ENCODE measurements at regions not wholly inside any gene's neighbourhood (a gene's known extent, or its start where the extent isn't known, plus 50 kb on each side); places are given as distances from the start of the nearest gene placed in this dataset.

DNA sequence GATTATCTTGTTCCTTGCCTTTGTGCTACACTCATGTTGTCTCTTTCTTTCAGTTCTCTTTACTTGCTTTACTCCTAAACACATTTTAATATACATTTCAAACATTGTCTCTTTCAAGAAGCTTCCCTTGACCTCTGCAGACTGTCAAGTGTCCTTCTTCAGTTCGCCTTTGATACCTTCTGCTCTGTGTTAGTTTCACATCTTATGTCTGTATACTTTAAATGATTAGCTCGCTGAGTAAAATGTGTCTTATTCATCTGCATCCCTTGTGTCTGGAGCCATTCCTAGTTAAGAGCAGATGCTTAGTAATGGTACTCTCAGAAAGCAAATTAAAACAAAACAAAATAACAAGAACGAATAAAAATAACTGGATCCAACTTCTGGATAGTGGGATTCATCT, 303.3 kb downstream of the S1PR1 start:
- TF ChIP-seq, protein P1, sequence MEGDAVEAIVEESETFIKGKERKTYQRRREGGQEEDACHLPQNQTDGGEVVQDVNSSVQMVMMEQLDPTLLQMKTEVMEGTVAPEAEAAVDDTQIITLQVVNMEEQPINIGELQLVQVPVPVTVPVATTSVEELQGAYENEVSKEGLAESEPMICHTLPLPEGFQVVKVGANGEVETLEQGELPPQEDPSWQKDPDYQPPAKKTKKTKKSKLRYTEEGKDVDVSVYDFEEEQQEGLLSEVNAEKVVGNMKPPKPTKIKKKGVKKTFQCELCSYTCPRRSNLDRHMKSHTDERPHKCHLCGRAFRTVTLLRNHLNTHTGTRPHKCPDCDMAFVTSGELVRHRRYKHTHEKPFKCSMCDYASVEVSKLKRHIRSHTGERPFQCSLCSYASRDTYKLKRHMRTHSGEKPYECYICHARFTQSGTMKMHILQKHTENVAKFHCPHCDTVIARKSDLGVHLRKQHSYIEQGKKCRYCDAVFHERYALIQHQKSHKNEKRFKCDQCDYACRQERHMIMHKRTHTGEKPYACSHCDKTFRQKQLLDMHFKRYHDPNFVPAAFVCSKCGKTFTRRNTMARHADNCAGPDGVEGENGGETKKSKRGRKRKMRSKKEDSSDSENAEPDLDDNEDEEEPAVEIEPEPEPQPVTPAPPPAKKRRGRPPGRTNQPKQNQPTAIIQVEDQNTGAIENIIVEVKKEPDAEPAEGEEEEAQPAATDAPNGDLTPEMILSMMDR (IDR thresholded peaks at IDR 0.05; ENCODE audit: borderline replicate concordance, insufficient read depth, low read depth, low read length), result no peak
- no peak overlapping the region for H3K4me3 ChIP-seq (ENCODE audit: low read depth, low read length)

DNA sequence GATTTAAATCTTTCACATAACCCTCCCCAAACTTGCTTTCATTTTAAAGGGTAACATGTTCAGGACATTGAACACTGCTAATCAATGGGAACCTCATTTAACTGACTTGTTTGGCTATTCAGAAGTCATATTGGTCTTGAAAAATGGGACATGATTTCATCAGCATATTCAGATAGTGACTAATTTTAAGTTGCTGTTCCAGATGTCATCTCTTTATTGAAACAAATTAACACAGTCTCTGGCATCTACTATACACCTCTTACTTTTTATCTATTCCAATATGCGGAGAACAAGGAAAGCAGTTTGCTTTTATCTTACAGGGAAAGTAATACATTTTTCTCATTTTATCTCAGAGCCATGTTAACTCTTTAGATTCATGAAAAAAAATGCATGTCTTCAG, 310.1 kb downstream of the S1PR1 start:
- H3K4me3 ChIP-seq (ENCODE audit: low read depth, low read length), result no peak overlapping the region
- TF ChIP-seq, protein P1 (IDR thresholded peaks at IDR 0.05; ENCODE audit: borderline replicate concordance, insufficient read depth, low read depth, low read length), result no peak

DNA sequence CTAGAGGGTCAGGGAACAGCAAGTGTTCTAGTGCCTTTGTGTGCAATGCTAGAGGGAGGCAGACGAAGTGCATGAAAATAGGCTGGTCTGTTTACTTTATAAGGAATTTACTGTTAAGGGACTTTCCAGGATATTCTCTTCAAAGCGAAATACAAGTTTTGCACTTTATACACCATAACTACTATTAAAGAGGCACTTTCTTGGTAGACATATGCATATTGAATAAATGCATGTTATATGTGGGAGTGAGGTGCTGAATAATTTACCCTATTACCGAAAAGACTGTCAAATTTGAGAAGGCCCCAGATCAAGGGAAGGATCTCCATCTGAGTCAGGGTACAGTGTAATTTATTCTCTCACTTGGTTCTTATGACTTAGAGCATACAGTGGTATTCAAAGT, 310.5 kb downstream of the S1PR1 start:
- no peak overlapping the region for H3K4me3 ChIP-seq (ENCODE audit: low read depth, low read length)

DNA sequence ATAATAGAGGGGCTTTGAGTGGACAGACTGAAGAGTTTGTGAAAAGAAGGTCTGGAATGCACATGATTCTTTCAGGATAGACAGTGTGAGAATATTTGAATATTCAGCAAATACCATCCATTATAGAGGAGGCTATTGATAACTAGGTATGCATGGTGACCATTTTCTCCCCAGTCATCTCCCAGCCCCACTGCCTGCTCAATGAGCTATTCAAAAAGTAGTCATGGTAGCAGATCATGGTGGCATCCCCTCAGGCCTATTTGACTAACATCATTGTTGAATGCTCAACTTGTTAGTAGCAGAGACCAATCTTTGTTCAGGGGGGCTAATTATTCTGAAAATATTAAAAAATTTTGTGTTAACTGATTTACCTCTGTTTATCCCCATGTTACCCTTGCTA, 311.6 kb downstream of the S1PR1 start:
- TF ChIP-seq, protein P1 (IDR thresholded peaks at IDR 0.05; ENCODE audit: borderline replicate concordance, insufficient read depth, low read depth, low read length), result no peak
- no peak overlapping the region for H3K4me3 ChIP-seq (ENCODE audit: low read depth, low read length)

More for the DNA sequence above, 310.5 kb downstream of the S1PR1 start:
- TF ChIP-seq, protein P1 (IDR thresholded peaks at IDR 0.05; ENCODE audit: borderline replicate concordance, insufficient read depth, low read depth, low read length), result no peak

DNA sequence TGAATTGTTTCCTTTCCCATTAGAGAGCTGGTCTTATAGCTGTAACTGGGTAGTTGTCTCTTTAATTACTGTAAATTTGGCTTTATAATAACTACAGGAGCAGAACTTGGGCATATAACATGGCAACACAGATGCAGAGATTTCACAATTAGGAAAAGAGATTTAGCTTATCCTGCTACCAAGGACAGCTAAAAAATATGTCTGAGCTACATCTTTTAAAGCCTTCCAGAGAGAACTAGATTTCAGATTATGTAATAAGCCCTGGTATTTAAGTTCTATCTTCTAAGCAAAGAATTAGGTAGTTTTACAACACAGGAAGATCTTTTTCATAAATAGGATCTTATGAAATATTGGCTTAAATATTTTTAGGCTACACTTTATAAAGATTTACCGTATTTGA, 313.8 kb downstream of the S1PR1 start:
- no peak overlapping the region for H3K4me3 ChIP-seq (ENCODE audit: low read depth, low read length)
- TF ChIP-seq, protein P1 (IDR thresholded peaks at IDR 0.05; ENCODE audit: borderline replicate concordance, insufficient read depth, low read depth, low read length), result no peak

DNA sequence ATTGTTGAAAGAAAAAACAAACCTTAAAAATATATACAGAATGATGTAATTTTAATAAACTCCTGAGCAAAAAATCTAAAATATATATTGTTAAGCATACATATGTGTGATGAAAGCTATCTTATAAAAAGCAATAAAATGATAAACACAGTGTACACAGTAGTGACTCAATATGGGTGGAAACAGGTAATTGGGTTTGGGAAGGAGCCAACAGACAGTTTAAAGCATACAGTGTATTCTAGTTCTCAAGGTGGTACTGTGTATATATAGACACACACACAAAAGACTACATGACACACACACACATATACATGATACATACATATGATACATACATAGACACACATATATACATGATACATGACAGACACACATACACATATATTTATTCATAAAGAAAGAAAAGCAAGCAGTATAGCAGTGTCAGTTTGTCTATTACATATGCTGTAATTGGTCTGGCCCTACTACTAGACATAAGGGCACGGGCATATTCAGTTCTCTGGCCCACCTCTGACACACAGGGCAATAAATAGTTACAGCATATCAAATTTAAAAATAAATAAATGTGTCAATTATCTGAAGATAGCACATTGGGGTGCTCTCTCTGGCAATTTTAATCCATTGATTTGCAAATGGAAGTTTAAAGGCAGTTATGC, 330.2 kb downstream of the S1PR1 start:
- H3K4me3 ChIP-seq (ENCODE audit: low read depth, low read length), result no peak overlapping the region
- TF ChIP-seq, protein P1 (IDR thresholded peaks at IDR 0.05; ENCODE audit: borderline replicate concordance, insufficient read depth, low read depth, low read length), result no peak

DNA sequence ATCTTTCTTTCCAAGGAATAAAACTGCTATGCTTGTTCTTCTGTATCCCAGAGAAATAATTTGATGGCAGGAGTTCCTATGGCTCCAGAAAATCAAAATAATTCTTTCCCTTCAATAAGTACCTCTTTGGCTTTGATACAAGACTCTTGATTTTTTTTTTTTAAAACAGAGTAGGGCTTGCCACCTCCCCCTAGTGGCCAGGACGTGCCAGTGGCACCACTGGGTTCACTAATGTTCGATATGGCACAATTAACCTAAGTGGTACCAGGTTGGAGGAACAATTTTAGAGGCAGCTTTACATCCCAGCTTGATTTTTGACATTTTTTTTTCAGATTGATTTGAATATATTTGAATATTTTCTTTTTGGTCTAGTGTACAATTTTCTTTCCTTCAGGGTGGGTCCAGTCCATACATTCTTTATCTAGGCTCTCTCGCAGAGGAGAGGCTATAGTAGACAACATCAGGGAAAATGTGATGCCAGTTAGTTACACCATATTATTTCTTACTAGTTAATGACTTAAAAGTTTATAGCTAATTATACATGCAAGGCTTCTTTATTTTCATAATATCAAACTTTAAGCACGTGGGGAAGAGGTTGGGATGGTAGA, 330.9 kb downstream of the S1PR1 start:
- TF ChIP-seq, protein P1 (IDR thresholded peaks at IDR 0.05; ENCODE audit: borderline replicate concordance, insufficient read depth, low read depth, low read length), result peak; percentile 86
- H3K4me3 ChIP-seq (ENCODE audit: low read depth, low read length), result no peak overlapping the region
